GM12878 (cell line): ENCODE measurements at regions not wholly inside any gene's neighbourhood (a gene's known extent, or its start where the extent isn't known, plus 50 kb on each side); places are given as distances from the start of the nearest gene placed in this dataset.

Source experiments
- ATAC-seq: fragments of 200-7000 bp; cut with Tn5 transposase; 3 replicates; pipeline ENCODE4 v1.9.1; 2020; ENCODE audit warnings: mild to moderate bottlenecking, moderate library complexity
- BruUV-seq: library from RNA; stranded (reverse); fragments of 400-500 nt; replicated peaks from 2 replicates; lab custom pipeline; 2021; lab: Mats Ljungman, UMichigan
- CTCF ChIA-PET: fragments of 300-600 bp; sonication (Branson Sonifier 250); formaldehyde crosslinking; extraction: SDS; loops from one replicate; lab custom pipeline; 2021; ENCODE audit warnings: inconsistent platforms; lab: Yijun Ruan, JAX
- POLR2A ChIA-PET: fragments of 350-600 bp; formaldehyde crosslinking; extraction: SDS; loops from one replicate; lab custom pipeline; 2021; ENCODE audit warnings: inconsistent platforms; lab: Charles Lee
- RAD21 ChIA-PET: fragments of 300-600 bp; sonication (Branson Sonifier 250); formaldehyde crosslinking; loops from one replicate; lab custom pipeline; 2023; ENCODE audit warnings: antibody characterized with exemption; ENCODE audit not compliant: unreplicated experiment; lab: Charles Lee
- SMC1A ChIA-PET: fragments of 300-600 bp; sonication (Branson Sonifier 250); formaldehyde crosslinking; loops from one replicate; lab custom pipeline; 2023; ENCODE audit not compliant: unreplicated experiment, uncharacterized antibody; lab: Charles Lee
- DNase-seq: peaks from one replicate; pipeline ENCODE4 v3.0.0-alpha.2; 2011; ENCODE audit warnings: low read depth, low spot score
- FAIRE-seq: peaks from 3 replicates; lab custom pipeline; 2011; peaks lifted over from hg19 to GRCh38; lab: Jason Lieb, UNC
- H2AFZ ChIP-seq: 2 replicates; pipeline ENCODE4 v1.6.0; 2011; ENCODE audit warnings: low read depth, low read length, control low read depth; ENCODE audit not compliant: control insufficient read depth
- H3K27ac ChIP-seq: 2 replicates; pipeline ENCODE4 v1.5.1; 2011; ENCODE audit warnings: control low read depth; ENCODE audit not compliant: control insufficient read depth, insufficient read depth
- H3K27me3 ChIP-seq, 2 experiments: replicated peaks in 1 of 2; 2 replicates each; pipeline versions ENCODE4 v1.6.0 to v1.6.1; 2011; ENCODE audit warnings: low read length in 1 of 2; ENCODE audit not compliant: control insufficient read depth in 2 of 2, insufficient read depth in 2 of 2
- H3K36me3 ChIP-seq, 2 experiments: 2 replicates each; pipeline ENCODE4 v1.5.1; 2011; ENCODE audit warnings: low read length in 1 of 2; ENCODE audit not compliant: control insufficient read depth in 2 of 2, insufficient read depth in 2 of 2
- H3K4me1 ChIP-seq: 2 replicates; pipeline ENCODE4 v1.6.1; 2011; ENCODE audit warnings: mild to moderate bottlenecking, low read length, moderate library complexity, mixed read lengths; ENCODE audit not compliant: control insufficient read depth, insufficient read depth
- H3K4me2 ChIP-seq: 2 replicates; pipeline ENCODE4 v1.6.0; 2011; ENCODE audit warnings: control low read depth; ENCODE audit not compliant: control insufficient read depth, insufficient read depth
- H3K4me3 ChIP-seq: fragments of 200-600 bp; sonication (generic); 2 replicates; pipeline ENCODE4 v1.5.1; 2016
- H3K79me2 ChIP-seq: 2 replicates; pipeline ENCODE4 v1.6.0; 2011; ENCODE audit warnings: low read length; ENCODE audit not compliant: control insufficient read depth, insufficient read depth
- H3K9ac ChIP-seq: 2 replicates; pipeline ENCODE4 v1.8.0; 2011; ENCODE audit warnings: low read length, control low read depth, mixed read lengths; ENCODE audit not compliant: control insufficient read depth, insufficient read depth
- H3K9me3 ChIP-seq: replicated peaks from 3 replicates; pipeline ENCODE4 v1.5.1; 2011; ENCODE audit warnings: mild to moderate bottlenecking, low read length; ENCODE audit not compliant: control insufficient read depth, insufficient read depth
- H4K20me1 ChIP-seq: 2 replicates; pipeline ENCODE4 v1.6.0; 2011; ENCODE audit not compliant: control insufficient read depth, insufficient read depth
- BMI1 ChIP-seq: fragments of 450-650 bp; IDR thresholded peaks from 2 replicates; pipeline ENCODE4 v1.6.1; 2016; ENCODE audit warnings: mild to moderate bottlenecking, moderate library complexity, borderline replicate concordance
- CEBPB ChIP-seq, 2 experiments: fragments of 150-350 bp in 1 of 2; IDR thresholded peaks; 2 replicates each; pipeline ENCODE4 v1.6.1; 2012 to 2014; ENCODE audit warnings: low read depth in 2 of 2, low read length in 2 of 2, borderline replicate concordance in 1 of 2, inconsistent platforms in 1 of 2
- CHD1 ChIP-seq: IDR thresholded peaks from 2 replicates; pipeline ENCODE4 v1.6.1; 2012; ENCODE audit warnings: low read depth, low read length, improper control_type of control experiment
- CUX1 ChIP-seq: IDR thresholded peaks from 2 replicates; pipeline ENCODE4 v1.6.1; 2012; ENCODE audit warnings: improper control_type of control experiment, low read depth, low read length; ENCODE audit not compliant: insufficient replicate concordance
- FOS ChIP-seq: IDR thresholded peaks from 3 replicates; pipeline ENCODE4 v1.6.1; 2011; ENCODE audit warnings: borderline replicate concordance; ENCODE audit not compliant: insufficient read length; ENCODE audit errors: extremely low read depth
- HDAC2 ChIP-seq: fragments of 200-600 bp; sonication (generic); IDR thresholded peaks from 2 replicates; pipeline ENCODE4 v1.6.1; 2017
- MEF2B ChIP-seq: fragments of 450-650 bp; IDR thresholded peaks from 2 replicates; pipeline ENCODE4 v1.6.1; 2018; ENCODE audit warnings: mild to moderate bottlenecking, moderate library complexity; ENCODE audit not compliant: partially characterized antibody, poor library complexity, severe bottlenecking
- RELA ChIP-seq: fragments of 450-650 bp; IDR thresholded peaks from 2 replicates; pipeline ENCODE4 v1.8.0; 2014; ENCODE audit warnings: borderline replicate concordance; ENCODE audit not compliant: partially characterized antibody
- RUNX3 ChIP-seq: IDR thresholded peaks from 2 replicates; pipeline ENCODE4 v1.6.1; 2012; ENCODE audit warnings: low read length, inconsistent platforms
- YBX1 ChIP-seq: fragments of 450-650 bp; IDR thresholded peaks from 2 replicates; pipeline ENCODE4 v1.6.1; 2016; ENCODE audit warnings: antibody characterized with exemption
- WGBS: methylation state at CpG from one replicate; pipeline ENCODE4 v1.1.6; 2016; ENCODE audit warnings: low lambda C conversion rate; ENCODE audit not compliant: insufficient replicate concordance, insufficient coverage; ENCODE audit errors: missing lambda C conversion rate; 5-methylcytosine and 5-hydroxymethylcytosine counted together
- in situ Hi-C: fragments of 300-500 bp; cut with MboI; formaldehyde crosslinking; loops from 9 replicates; pipeline ENCODE4 v1.14.3; 2018; ENCODE audit warnings: mixed read lengths
- intact Hi-C: fragments of 100-400 bp; cut with micrococcal nuclease; formaldehyde crosslinking; loops from one replicate; pipeline ENCODE4 v1.14.2; 2022; ENCODE audit not compliant: unreplicated experiment
- TF ChIP-seq, protein P1 (sequence below): fragments of 450-650 bp; IDR thresholded peaks from 2 replicates; pipeline ENCODE4 v1.6.1; 2017; ENCODE audit warnings: low read depth, mild to moderate bottlenecking, moderate library complexity

- DNase-seq (no peak), ATAC-seq (no peak), FAIRE-seq (no peak)
- ChIA-PET RAD21 (no interaction called here), POLR2A (no interaction called here), SMC1A (no interaction called here), CTCF (no interaction called here)
- no peak overlapping the region for H3K4me2 ChIP-seq
- intact Hi-C loops (no loop called here), in situ Hi-C loops (no loop called here)
- H3K4me3 ChIP-seq: no peak overlapping the region
- no peaks in the 10 kb centered on the region for H3K79me2 ChIP-seq
- H3K4me1 ChIP-seq: no peaks in the 10 kb centered on the region
- H3K9ac ChIP-seq: no peak overlapping the region
- H3K27ac ChIP-seq: no peak overlapping the region
- H2AFZ ChIP-seq: no peak overlapping the region
- no peaks in the 10 kb centered on the region; the same call in 2 of the 3 replicates for H3K9me3 ChIP-seq
- no TSS peak for BruUV-seq
- no peaks in the 10 kb centered on the region for H4K20me1 ChIP-seq
- WGBS: 61% methylated on average over 4 of the region's 4 CpGs
- TF ChIP-seq, protein P1, sequence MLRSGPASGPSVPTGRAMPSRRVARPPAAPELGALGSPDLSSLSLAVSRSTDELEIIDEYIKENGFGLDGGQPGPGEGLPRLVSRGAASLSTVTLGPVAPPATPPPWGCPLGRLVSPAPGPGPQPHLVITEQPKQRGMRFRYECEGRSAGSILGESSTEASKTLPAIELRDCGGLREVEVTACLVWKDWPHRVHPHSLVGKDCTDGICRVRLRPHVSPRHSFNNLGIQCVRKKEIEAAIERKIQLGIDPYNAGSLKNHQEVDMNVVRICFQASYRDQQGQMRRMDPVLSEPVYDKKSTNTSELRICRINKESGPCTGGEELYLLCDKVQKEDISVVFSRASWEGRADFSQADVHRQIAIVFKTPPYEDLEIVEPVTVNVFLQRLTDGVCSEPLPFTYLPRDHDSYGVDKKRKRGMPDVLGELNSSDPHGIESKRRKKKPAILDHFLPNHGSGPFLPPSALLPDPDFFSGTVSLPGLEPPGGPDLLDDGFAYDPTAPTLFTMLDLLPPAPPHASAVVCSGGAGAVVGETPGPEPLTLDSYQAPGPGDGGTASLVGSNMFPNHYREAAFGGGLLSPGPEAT: no peak
- TF ChIP-seq RELA: no peak
- no peak for TF ChIP-seq HDAC2
- no peak for TF ChIP-seq RUNX3
- no peak for TF ChIP-seq BMI1
- TF ChIP-seq YBX1: no peak
- no peak for TF ChIP-seq CUX1
- TF ChIP-seq CEBPB (IDR thresholded peaks at IDR 0.05; ENCODE audit: borderline replicate concordance in 1 of 2, low read depth in 2 of 2, low read length in 2 of 2): no peak
- no peak for TF ChIP-seq FOS
- no peak for TF ChIP-seq MEF2B
- TF ChIP-seq CHD1: no peak
- no peaks in the 10 kb centered on the region for H3K36me3 ChIP-seq
- no peaks in the 10 kb centered on the region for H3K27me3 ChIP-seq
Measured at GRCh38 chr22:48061726-48062125, 1299.3 kb downstream of the TBC1D22A start.
